Breast epithelium (tissue), 4 donors: ENCODE measurements at regions not wholly inside any gene's neighbourhood (a gene's known extent, or its start where the extent isn't known, plus 50 kb on each side); places are given as distances from the start of the nearest gene placed in this dataset.

ENCODE experiments used
- DNase-seq, 2 donors: peaks; one replicate each; pipeline ENCODE4 v3.0.0-alpha.2; 2019; ENCODE audit warnings: low spot score in 2 of 2
- H3K27ac ChIP-seq, 2 donors: fragments of 200-600 bp; sonication (generic) in 1 of 2; one replicate each; pipeline ENCODE4 v1.5.1; 2016 to 2019; ENCODE audit warnings: mild to moderate bottlenecking in 1 of 2
- H3K27me3 ChIP-seq, 2 donors: fragments of 200-600 bp; sonication (generic) in 1 of 2; one replicate each; pipeline versions ENCODE4 v1.5.1 to v1.6.0; 2017 to 2019; ENCODE audit warnings: control low read depth in 1 of 2, mild to moderate bottlenecking in 1 of 2
- H3K36me3 ChIP-seq: fragments of 200-600 bp; one replicate; pipeline ENCODE4 v1.5.1; 2019
- H3K4me1 ChIP-seq, 2 donors: fragments of 200-600 bp; sonication (generic); one replicate each; pipeline ENCODE4 v1.5.1; 2016 to 2019; ENCODE audit warnings: control low read depth in 1 of 2
- H3K4me3 ChIP-seq, 3 donors: fragments of 200-600 bp; sonication (generic); 1 replicate in 2 of 3; 2 replicates in 1 of 3; pipeline ENCODE4 v1.5.1; 2016 to 2019; ENCODE audit warnings: mild to moderate bottlenecking in 3 of 3, moderate library complexity in 2 of 3
- H3K9me3 ChIP-seq, 2 donors: fragments of 200-600 bp; sonication (generic) in 1 of 2; one replicate each; pipeline ENCODE4 v1.5.1; 2016 to 2019; ENCODE audit warnings: control low read depth in 1 of 2
- CTCF ChIP-seq, 3 donors: fragments of 450-650 bp; IDR thresholded peaks; one replicate each; pipeline ENCODE4 v1.5.1; 2016 to 2017; ENCODE audit warnings: antibody characterized with exemption in 3 of 3, mild to moderate bottlenecking in 3 of 3, moderate library complexity in 3 of 3
- POLR2A ChIP-seq: fragments of 450-650 bp; IDR thresholded peaks from one replicate; pipeline ENCODE4 v1.6.1; 2016; ENCODE audit warnings: antibody characterized with exemption, mild to moderate bottlenecking, moderate library complexity
- POLR2AphosphoS5 ChIP-seq, 3 donors: sonication (generic); formaldehyde crosslinking; IDR thresholded peaks; one replicate each; pipeline ENCODE4 v1.6.1; 2017; ENCODE audit warnings: antibody characterized with exemption in 3 of 3
- intact Hi-C: fragments of 100-400 bp; cut with DNase I; formaldehyde crosslinking; loops from one replicate; pipeline ENCODE4 v1.15.1; 2023; ENCODE audit warnings: low total_unique reads

- Histone ChIP-seq H3K9me3 (no peaks in the 10 kb centered on the region), H3K36me3 (no peaks in the 10 kb centered on the region), H3K4me1 (no peaks in the 10 kb centered on the region), H3K27ac (no peak overlapping the region), H3K4me3 (no peak overlapping the region), H3K27me3 (no peaks in the 10 kb centered on the region)
- intact Hi-C loops, result no loop called here
- TF ChIP-seq POLR2AphosphoS5 (IDR thresholded peaks at IDR 0.05) (no peak), CTCF (IDR thresholded peaks at IDR 0.05) (no peak), POLR2A (no peak)
- no peak for DNase-seq
These were observed 137.8 kb upstream of the CNTN3 start for GRCh38 chr3:74752290-74752689.

GRCh38 chr3:74751775-74752174 lies 137.3 kb upstream of the CNTN3 start:
- intact Hi-C loops, result no loop called here
- H3K4me1 ChIP-seq, result no peaks in the 10 kb centered on the region
- H3K36me3 ChIP-seq, result no peaks in the 10 kb centered on the region
- no peak overlapping the region for H3K27ac ChIP-seq
- no peak for TF ChIP-seq POLR2A
- TF ChIP-seq POLR2AphosphoS5 (IDR thresholded peaks at IDR 0.05), result no peak
- no peak for TF ChIP-seq CTCF (IDR thresholded peaks at IDR 0.05)
- H3K27me3 ChIP-seq, result no peaks in the 10 kb centered on the region
- no peak overlapping the region for H3K4me3 ChIP-seq
- no peak for DNase-seq
- H3K9me3 ChIP-seq, result no peaks in the 10 kb centered on the region

GRCh38 chr3:74750901-74751300 lies 136.4 kb upstream of the CNTN3 start:
- Histone ChIP-seq H3K27me3 (no peaks in the 10 kb centered on the region), H3K27ac (no peak overlapping the region), H3K4me3 (no peak overlapping the region), H3K9me3 (no peaks in the 10 kb centered on the region), H3K36me3 (no peaks in the 10 kb centered on the region), H3K4me1 (no peaks in the 10 kb centered on the region)
- DNase-seq, result no peak
- intact Hi-C loops, result no loop called here
- no peak for TF ChIP-seq POLR2A
- TF ChIP-seq CTCF (IDR thresholded peaks at IDR 0.05), result no peak
- TF ChIP-seq POLR2AphosphoS5 (IDR thresholded peaks at IDR 0.05), result no peak

GRCh38 chr3:74739242-74739641 lies 124.8 kb upstream of the CNTN3 start:
- Histone ChIP-seq H3K27me3 (no peaks in the 10 kb centered on the region), H3K9me3 (no peaks in the 10 kb centered on the region), H3K4me3 (no peak overlapping the region), H3K4me1 (no peaks in the 10 kb centered on the region), H3K36me3 (no peaks in the 10 kb centered on the region), H3K27ac (no peak overlapping the region)
- intact Hi-C loops, result no loop called here
- no peak for DNase-seq
- TF ChIP-seq POLR2A (no peak), POLR2AphosphoS5 (IDR thresholded peaks at IDR 0.05) (no peak), CTCF (IDR thresholded peaks at IDR 0.05) (no peak)

GRCh38 chr3:74722211-74722610 lies 107.8 kb upstream of the CNTN3 start:
- Histone ChIP-seq H3K4me1 (no peaks in the 10 kb centered on the region), H3K9me3 (no peaks in the 10 kb centered on the region)
- TF ChIP-seq POLR2A, result no peak
- TF ChIP-seq POLR2AphosphoS5 (IDR thresholded peaks at IDR 0.05), result no peak
- no peak for TF ChIP-seq CTCF (IDR thresholded peaks at IDR 0.05)

More at GRCh38 chr3:74722211-74722610, 107.8 kb upstream of the CNTN3 start:
- Histone ChIP-seq H3K4me3 (no peak overlapping the region), H3K27ac (no peak overlapping the region), H3K27me3 (no peaks in the 10 kb centered on the region), H3K36me3 (no peaks in the 10 kb centered on the region)
- no peak for DNase-seq
- intact Hi-C loops, result no loop called here
